ENCODE measurements at regions not wholly inside any gene's neighbourhood (a gene's known extent, or its start where the extent isn't known, plus 50 kb on each side); places are given as distances from the start of the nearest gene placed in this dataset.
"Not testable (repeated sequence)": the region's sequence is repeated elsewhere in the genome, so short reads cannot be mapped to it uniquely, and the experiment has no call there.

- no peak for DNase-seq (ENCODE audit: low read depth)
Observed at GRCh38 chr11:134591338-134591737, 179.3 kb upstream of the B3GAT1 start.

GRCh38 chr11:134589129-134589528, 177.1 kb upstream of the B3GAT1 start:
- no peak for DNase-seq (ENCODE audit: low read depth)

GRCh38 chr11:134588460-134589110, 176.5 kb upstream of the B3GAT1 start:
- not testable (repeated sequence) for DNase-seq (ENCODE audit: low read depth)

GRCh38 chr11:134587345-134587744, 175.3 kb upstream of the B3GAT1 start:
- DNase-seq (ENCODE audit: low read depth), result no peak

GRCh38 chr11:134586726-134587125, 174.7 kb upstream of the B3GAT1 start:
- DNase-seq (ENCODE audit: low read depth), result no peak

- no peak for DNase-seq (ENCODE audit: low read depth)
Observed at GRCh38 chr11:134585666-134586610, 173.9 kb upstream of the B3GAT1 start.

- no peak for DNase-seq (ENCODE audit: low read depth)
Observed at GRCh38 chr11:134584706-134585445, 172.8 kb upstream of the B3GAT1 start.

- no peak for DNase-seq (ENCODE audit: low read depth)
Observed at GRCh38 chr11:134584001-134584561, 172.0 kb upstream of the B3GAT1 start.

- no peak for DNase-seq (ENCODE audit: low read depth)
Observed at GRCh38 chr11:134583397-134583990, 171.5 kb upstream of the B3GAT1 start.

GRCh38 chr11:134582770-134583095, 170.7 kb upstream of the B3GAT1 start:
- DNase-seq (ENCODE audit: low read depth), result no peak

GRCh38 chr11:134581966-134582769, 170.1 kb upstream of the B3GAT1 start:
- DNase-seq (ENCODE audit: low read depth), result no peak

- DNase-seq (ENCODE audit: low read depth), result no peak
Observed at GRCh38 chr11:134581121-134581626, 169.1 kb upstream of the B3GAT1 start.

GRCh38 chr11:134580610-134580975, 168.6 kb upstream of the B3GAT1 start:
- no peak for DNase-seq (ENCODE audit: low read depth)

GRCh38 chr11:134579724-134580609, 167.9 kb upstream of the B3GAT1 start:
- no peak for DNase-seq (ENCODE audit: low read depth)

- no peak for DNase-seq (ENCODE audit: low read depth)
Observed at GRCh38 chr11:134578807-134579723, 167.0 kb upstream of the B3GAT1 start.

- DNase-seq (ENCODE audit: low read depth), result no peak
Observed at GRCh38 chr11:134577751-134578395, 165.8 kb upstream of the B3GAT1 start.

GRCh38 chr11:134576721-134577171, 164.7 kb upstream of the B3GAT1 start:
- DNase-seq (ENCODE audit: low read depth), result no peak

GRCh38 chr11:134576286-134576685, 164.2 kb upstream of the B3GAT1 start:
- no peak for DNase-seq (ENCODE audit: low read depth)
